ENCODE measurements at regions not wholly inside any gene's neighbourhood (a gene's known extent, or its start where the extent isn't known, plus 50 kb on each side); places are given as distances from the start of the nearest gene placed in this dataset.

GRCh38 chr1:244283772-244284171, 167.9 kb downstream of the ADSS2 start:
- no peak for DNase-seq
- no peak for TF ChIP-seq CTCF (IDR thresholded peaks at IDR 0.05)
- no peak for ATAC-seq
- H3K4me1 ChIP-seq: no peaks in the 10 kb centered on the region
- intact Hi-C loops (cut with DNase I): no loop called here
- H3K27me3 ChIP-seq: no peaks in the 10 kb centered on the region
- no peak overlapping the region for H3K27ac ChIP-seq
- peaks cover 0 to 9% (median 0%) of the 10 kb centered on the region in 11 donors for H3K9me3 ChIP-seq
- no peaks in the 10 kb centered on the region for H3K36me3 ChIP-seq
- 86 to 87% methylated on average over 4 of the region's 4 CpGs for WGBS, 2 donors
- no peak overlapping the region for H3K4me3 ChIP-seq

- Histone ChIP-seq H3K27me3 (no peaks in the 10 kb centered on the region), H3K4me3 (no peak overlapping the region), H3K9me3 (peaks cover 0 to 11% (median 0%) of the 10 kb centered on the region in 11 donors), H3K4me1 (no peaks in the 10 kb centered on the region), H3K27ac (no peak overlapping the region), H3K36me3 (no peaks in the 10 kb centered on the region)
- TF ChIP-seq CTCF (IDR thresholded peaks at IDR 0.05): no peak
- WGBS, 2 donors: 85 to 91% methylated on average over 17 of the region's 17 CpGs
- DNase-seq (no peak), ATAC-seq (no peak)
- intact Hi-C loops (cut with DNase I): no loop called here
Measured at GRCh38 chr1:244284641-244285156, 167.0 kb downstream of the ADSS2 start.

- WGBS, 2 donors: 74 to 76% methylated on average over 5 of the region's 5 CpGs
Measured at GRCh38 chr1:244286341-244286740, 165.4 kb downstream of the ADSS2 start.

GRCh38 chr1:244287726-244288125, 164.0 kb downstream of the ADSS2 start:
- peaks cover 0 to 3% (median 0%) of the 10 kb centered on the region in 9 donors for H3K4me1 ChIP-seq
- H3K36me3 ChIP-seq: no peaks in the 10 kb centered on the region
- TF ChIP-seq CTCF (IDR thresholded peaks at IDR 0.05): no peak
- no peak overlapping the region for H3K4me3 ChIP-seq
- H3K27me3 ChIP-seq: no peaks in the 10 kb centered on the region
- no peak overlapping the region for H3K27ac ChIP-seq
- intact Hi-C loops (cut with DNase I): no loop called here
- WGBS, 2 donors: 72 to 84% methylated on average over 1 of the region's 1 CpG
- peaks cover 0 to 11% (median 0%) of the 10 kb centered on the region in 11 donors for H3K9me3 ChIP-seq
- DNase-seq (no peak), ATAC-seq (no peak)

More at GRCh38 chr1:244286341-244286740, 165.4 kb downstream of the ADSS2 start:
- peaks cover 0 to 11% (median 0%) of the 10 kb centered on the region in 11 donors for H3K9me3 ChIP-seq
- H3K36me3 ChIP-seq: no peaks in the 10 kb centered on the region
- DNase-seq (no peak), ATAC-seq (no peak)
- H3K4me1 ChIP-seq: peaks cover 0 to under 1% (median 0%) of the 10 kb centered on the region in 9 donors
- intact Hi-C loops (cut with DNase I): no loop called here
- H3K27ac ChIP-seq: no peak overlapping the region
- no peak for TF ChIP-seq CTCF (IDR thresholded peaks at IDR 0.05)
- no peak overlapping the region for H3K4me3 ChIP-seq
- H3K27me3 ChIP-seq: no peaks in the 10 kb centered on the region
